ENCODE measurements at regions not wholly inside any gene's neighbourhood (a gene's known extent, or its start where the extent isn't known, plus 50 kb on each side); places are given as distances from the start of the nearest gene placed in this dataset.

GRCh38 chr1:228882041-228882770 lies 146.9 kb downstream of the RHOU start:
- WGBS (ENCODE audit: insufficient coverage), result 100% methylated on average over 1 of the region's 4 CpGs
- Histone ChIP-seq H3K36me3 (replicated peaks in 1 of 2; ENCODE audit: control insufficient read depth in 1 of 2, insufficient read depth in 2 of 2, low read length in 2 of 2) (no peaks in the 10 kb centered on the region), H3K27ac (ENCODE audit: low read depth in 1 of 2, low read length in 2 of 2) (no peak overlapping the region), H4K20me1 (ENCODE audit: insufficient read depth, low read length) (no peaks in the 10 kb centered on the region), H3K79me2 (ENCODE audit: insufficient read depth, low read length) (no peaks in the 10 kb centered on the region), H2AFZ (ENCODE audit: insufficient read depth, low read depth, low read length, poor library complexity, severe bottlenecking) (no peak overlapping the region), H3K9ac (ENCODE audit: insufficient read depth, low read length, poor library complexity, severe bottlenecking) (no peak overlapping the region), H3K4me3 (replicated peaks in 1 of 3; ENCODE audit: low read depth in 2 of 3, low read length in 3 of 3) (no peak overlapping the region), H3K9me3 (replicated peaks in 1 of 2; ENCODE audit: control insufficient read depth in 1 of 2, insufficient read depth in 1 of 2, low read length in 2 of 2) (peaks cover 0 to 8% of the 10 kb centered on the region in 2 donors), H3K27me3 (ENCODE audit: control insufficient read depth in 2 of 2, insufficient read depth in 2 of 2, low read length in 2 of 2) (no peaks in the 10 kb centered on the region), H3K4me2 (replicated peaks; ENCODE audit: extremely low read depth, low read length, poor library complexity, severe bottlenecking) (no peak overlapping the region), H3K4me1 (ENCODE audit: control insufficient read depth in 1 of 2, insufficient read depth in 2 of 2, low read length in 2 of 2) (no peaks in the 10 kb centered on the region)
- Mint-ChIP-seq H3K27me3 (ENCODE audit: low read depth in 3 of 3) (peaks cover 0 to 2% (median 1%) of the 10 kb centered on the region in 3 donors), H3K4me3 (no peak overlapping the region), H3K36me3 (peaks cover 2 to 6% of the 10 kb centered on the region in 2 donors), H3K27ac (no peak overlapping the region), H3K4me1 (no peaks in the 10 kb centered on the region), H3K9me3 (peaks cover 4 to 16% (median 10%) of the 10 kb centered on the region in 7 donors)
- no peak for DNase-seq
- intact Hi-C loops (cut with micrococcal nuclease), result no loop called here
- no peak for TF ChIP-seq CTCF (IDR thresholded peaks at IDR 0.05)

- Histone ChIP-seq H3K27ac (ENCODE audit: low read depth in 1 of 2, low read length in 2 of 2) (no peak overlapping the region), H3K4me2 (replicated peaks; ENCODE audit: extremely low read depth, low read length, poor library complexity, severe bottlenecking) (no peak overlapping the region), H3K36me3 (replicated peaks in 1 of 2; ENCODE audit: control insufficient read depth in 1 of 2, insufficient read depth in 2 of 2, low read length in 2 of 2) (no peaks in the 10 kb centered on the region), H3K4me1 (ENCODE audit: control insufficient read depth in 1 of 2, insufficient read depth in 2 of 2, low read length in 2 of 2) (no peaks in the 10 kb centered on the region), H3K27me3 (ENCODE audit: control insufficient read depth in 2 of 2, insufficient read depth in 2 of 2, low read length in 2 of 2) (no peaks in the 10 kb centered on the region), H3K9me3 (replicated peaks in 1 of 2; ENCODE audit: control insufficient read depth in 1 of 2, insufficient read depth in 1 of 2, low read length in 2 of 2) (peaks cover 0 to 8% of the 10 kb centered on the region in 2 donors), H2AFZ (ENCODE audit: insufficient read depth, low read depth, low read length, poor library complexity, severe bottlenecking) (no peak overlapping the region), H3K9ac (ENCODE audit: insufficient read depth, low read length, poor library complexity, severe bottlenecking) (no peak overlapping the region), H3K4me3 (replicated peaks in 1 of 3; ENCODE audit: low read depth in 2 of 3, low read length in 3 of 3) (no peak overlapping the region), H4K20me1 (ENCODE audit: insufficient read depth, low read length) (no peaks in the 10 kb centered on the region), H3K79me2 (ENCODE audit: insufficient read depth, low read length) (no peaks in the 10 kb centered on the region)
- no peak overlapping the region for H3K4me3 Mint-ChIP-seq
- WGBS (ENCODE audit: insufficient coverage), result 100% methylated on average over 1 of the region's 4 CpGs
- no peaks in the 10 kb centered on the region for H3K4me1 Mint-ChIP-seq
- intact Hi-C loops (cut with micrococcal nuclease), result no loop called here
- peaks cover 0 to 2% (median 1%) of the 10 kb centered on the region in 3 donors for H3K27me3 Mint-ChIP-seq (ENCODE audit: low read depth in 3 of 3)
- no peak for TF ChIP-seq CTCF (IDR thresholded peaks at IDR 0.05)
- peaks cover 2 to 6% of the 10 kb centered on the region in 2 donors for H3K36me3 Mint-ChIP-seq
- peaks cover 4 to 16% (median 10%) of the 10 kb centered on the region in 7 donors for H3K9me3 Mint-ChIP-seq
- H3K27ac Mint-ChIP-seq, result no peak overlapping the region
- DNase-seq, result no peak
Observed at GRCh38 chr1:228882771-228883450, 147.6 kb downstream of the RHOU start.

All from CD14-positive monocyte (primary cell).